GM12878 (cell line): ENCODE measurements at regions not wholly inside any gene's neighbourhood (a gene's known extent, or its start where the extent isn't known, plus 50 kb on each side); places are given as distances from the start of the nearest gene placed in this dataset.

ENCODE experiments used
- CHD2 ChIP-seq: IDR thresholded peaks from 2 replicates; pipeline ENCODE4 v1.6.1; 2011; ENCODE audit warnings: low read depth, low read length, improper control_type of control experiment, borderline replicate concordance
- CTCF ChIP-seq, 3 experiments: IDR thresholded peaks in 2 of 3; conservative IDR thresholded peaks in 1 of 3; 2 replicates each; pipeline ENCODE4 v1.5.1; 2011; ENCODE audit warnings: low read depth in 3 of 3, low read length in 3 of 3, mild to moderate bottlenecking in 3 of 3, control low read depth in 2 of 3, moderate library complexity in 2 of 3, inconsistent platforms in 1 of 3, mixed read lengths in 1 of 3; ENCODE audit not compliant: control insufficient read depth in 2 of 3, insufficient read depth in 1 of 3; ENCODE audit errors: extremely low read depth in 1 of 3
- FOS ChIP-seq: IDR thresholded peaks from 3 replicates; pipeline ENCODE4 v1.6.1; 2011; ENCODE audit warnings: borderline replicate concordance; ENCODE audit not compliant: insufficient read length; ENCODE audit errors: extremely low read depth
- FOXM1 ChIP-seq: IDR thresholded peaks from 2 replicates; pipeline ENCODE4 v1.6.1; 2012; ENCODE audit warnings: low read depth, mild to moderate bottlenecking, inconsistent platforms, low read length, moderate library complexity
- JUNB ChIP-seq: IDR thresholded peaks from 2 replicates; pipeline ENCODE4 v1.6.1; 2016; ENCODE audit warnings: antibody characterized with exemption, mild to moderate bottlenecking
- JUND ChIP-seq: IDR thresholded peaks from 2 replicates; pipeline ENCODE4 v1.6.1; 2012; ENCODE audit warnings: low read depth, mild to moderate bottlenecking, low read length, improper control_type of control experiment, moderate library complexity
- POLR2A ChIP-seq: IDR thresholded peaks from 2 replicates; pipeline ENCODE4 v1.6.1; 2011; ENCODE audit warnings: low read depth, mild to moderate bottlenecking, low read length
- RBBP5 ChIP-seq: fragments of 200-600 bp; sonication (generic); conservative IDR thresholded peaks from 2 replicates; pipeline ENCODE4 v1.6.1; 2016
- TAF1 ChIP-seq: IDR thresholded peaks from 2 replicates; pipeline ENCODE4 v1.6.1; 2011; ENCODE audit warnings: mild to moderate bottlenecking, low read depth, low read length, borderline replicate concordance
- USF2 ChIP-seq: IDR thresholded peaks from 2 replicates; pipeline ENCODE4 v1.6.1; 2011; ENCODE audit warnings: low read depth, low read length, improper control_type of control experiment, borderline replicate concordance
- ZNF384 ChIP-seq: IDR thresholded peaks from 2 replicates; pipeline ENCODE4 v1.6.1; 2012; ENCODE audit warnings: low read depth, mild to moderate bottlenecking, low read length, improper control_type of control experiment, borderline replicate concordance
- TF ChIP-seq, protein P1 (sequence below): IDR thresholded peaks from 2 replicates; pipeline ENCODE4 v1.6.1; 2011; ENCODE audit warnings: borderline replicate concordance, low read depth, mild to moderate bottlenecking, moderate library complexity, low read length; ENCODE audit not compliant: insufficient read depth, poor library complexity, severe bottlenecking

DNA sequence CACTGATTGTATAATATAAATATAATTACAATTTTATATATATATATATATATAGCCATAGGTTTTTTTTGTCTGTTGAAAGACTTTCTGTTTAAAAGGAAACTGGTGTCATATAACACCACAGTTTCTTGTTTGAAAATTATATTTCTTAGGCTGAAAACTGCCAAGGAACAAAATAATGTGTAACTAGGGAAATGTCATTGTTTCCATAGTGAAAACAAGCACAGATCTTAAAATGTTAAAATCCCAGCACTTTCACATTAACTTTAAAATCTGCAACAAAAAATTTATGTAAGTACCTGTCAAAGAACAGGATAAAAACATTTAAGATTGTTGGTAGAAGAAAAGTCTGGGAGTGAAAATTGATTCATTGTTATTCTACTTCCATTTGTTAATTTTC is 104.2 kb downstream of the ATP6V1G3 start:
- TF ChIP-seq FOXM1 (no peak), CTCF (IDR thresholded peaks at IDR 0.05 in 2 of 3, conservative IDR thresholded peaks at IDR 0.05 in 1 of 3; ENCODE audit: control insufficient read depth in 2 of 3, extremely low read depth in 1 of 3, insufficient read depth in 1 of 3, low read depth in 3 of 3, low read length in 3 of 3) (no peak), CHD2 (no peak), RBBP5 (no peak), POLR2A (no peak), USF2 (no peak), TAF1 (no peak), FOS (no peak), ZNF384 (no peak), JUND (no peak), JUNB (no peak)
- TF ChIP-seq, protein P1, sequence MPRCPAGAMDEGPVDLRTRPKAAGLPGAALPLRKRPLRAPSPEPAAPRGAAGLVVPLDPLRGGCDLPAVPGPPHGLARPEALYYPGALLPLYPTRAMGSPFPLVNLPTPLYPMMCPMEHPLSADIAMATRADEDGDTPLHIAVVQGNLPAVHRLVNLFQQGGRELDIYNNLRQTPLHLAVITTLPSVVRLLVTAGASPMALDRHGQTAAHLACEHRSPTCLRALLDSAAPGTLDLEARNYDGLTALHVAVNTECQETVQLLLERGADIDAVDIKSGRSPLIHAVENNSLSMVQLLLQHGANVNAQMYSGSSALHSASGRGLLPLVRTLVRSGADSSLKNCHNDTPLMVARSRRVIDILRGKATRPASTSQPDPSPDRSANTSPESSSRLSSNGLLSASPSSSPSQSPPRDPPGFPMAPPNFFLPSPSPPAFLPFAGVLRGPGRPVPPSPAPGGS = no peak
